ENCODE measurements at regions not wholly inside any gene's neighbourhood (a gene's known extent, or its start where the extent isn't known, plus 50 kb on each side); places are given as distances from the start of the nearest gene placed in this dataset.

DNA sequence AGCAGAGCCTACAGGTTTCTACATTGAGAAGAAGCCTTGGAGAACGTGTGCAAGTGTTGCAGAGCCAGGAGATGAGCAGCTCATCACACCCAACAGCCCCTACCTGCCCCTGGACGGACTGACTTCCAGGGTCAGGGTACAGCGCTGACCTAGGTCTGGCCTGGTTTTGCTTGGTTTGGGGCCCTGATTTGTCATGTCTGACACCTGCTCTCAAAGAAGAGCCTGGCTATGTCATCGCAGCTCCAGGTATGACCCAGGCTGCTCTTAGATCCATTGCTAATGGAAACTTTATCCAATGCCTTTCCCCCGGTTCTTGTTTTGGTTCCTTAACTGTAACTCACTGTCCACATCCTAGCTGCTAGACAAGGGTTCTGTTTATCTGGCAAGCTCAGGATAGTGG lies 149.5 kb downstream of the CXCL12 start:
- TF ChIP-seq POLR2A (IDR thresholded peaks at IDR 0.05; ENCODE audit: control extremely low read depth in 1 of 2, low read depth in 2 of 2, low read length in 2 of 2) = no peak
- TF ChIP-seq, protein P1, sequence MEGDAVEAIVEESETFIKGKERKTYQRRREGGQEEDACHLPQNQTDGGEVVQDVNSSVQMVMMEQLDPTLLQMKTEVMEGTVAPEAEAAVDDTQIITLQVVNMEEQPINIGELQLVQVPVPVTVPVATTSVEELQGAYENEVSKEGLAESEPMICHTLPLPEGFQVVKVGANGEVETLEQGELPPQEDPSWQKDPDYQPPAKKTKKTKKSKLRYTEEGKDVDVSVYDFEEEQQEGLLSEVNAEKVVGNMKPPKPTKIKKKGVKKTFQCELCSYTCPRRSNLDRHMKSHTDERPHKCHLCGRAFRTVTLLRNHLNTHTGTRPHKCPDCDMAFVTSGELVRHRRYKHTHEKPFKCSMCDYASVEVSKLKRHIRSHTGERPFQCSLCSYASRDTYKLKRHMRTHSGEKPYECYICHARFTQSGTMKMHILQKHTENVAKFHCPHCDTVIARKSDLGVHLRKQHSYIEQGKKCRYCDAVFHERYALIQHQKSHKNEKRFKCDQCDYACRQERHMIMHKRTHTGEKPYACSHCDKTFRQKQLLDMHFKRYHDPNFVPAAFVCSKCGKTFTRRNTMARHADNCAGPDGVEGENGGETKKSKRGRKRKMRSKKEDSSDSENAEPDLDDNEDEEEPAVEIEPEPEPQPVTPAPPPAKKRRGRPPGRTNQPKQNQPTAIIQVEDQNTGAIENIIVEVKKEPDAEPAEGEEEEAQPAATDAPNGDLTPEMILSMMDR (IDR thresholded peaks at IDR 0.05; ENCODE audit: control extremely low read depth in 1 of 3, insufficient read depth in 1 of 3, low read depth in 1 of 3, low read length in 3 of 3) = no peak
- TF ChIP-seq, protein P2, sequence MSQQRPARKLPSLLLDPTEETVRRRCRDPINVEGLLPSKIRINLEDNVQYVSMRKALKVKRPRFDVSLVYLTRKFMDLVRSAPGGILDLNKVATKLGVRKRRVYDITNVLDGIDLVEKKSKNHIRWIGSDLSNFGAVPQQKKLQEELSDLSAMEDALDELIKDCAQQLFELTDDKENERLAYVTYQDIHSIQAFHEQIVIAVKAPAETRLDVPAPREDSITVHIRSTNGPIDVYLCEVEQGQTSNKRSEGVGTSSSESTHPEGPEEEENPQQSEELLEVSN (IDR thresholded peaks at IDR 0.05) = no peak
- no peak for TF ChIP-seq SIN3A (conservative IDR thresholded peaks at IDR 0.05 in 1 of 2, IDR thresholded peaks at IDR 0.05 in 1 of 2; ENCODE audit: low read depth in 1 of 2, low read length in 2 of 2)
- no peak for TF ChIP-seq RFX5 (IDR thresholded peaks at IDR 0.05; ENCODE audit: borderline replicate concordance, low read depth, low read length)
- no peak for TF ChIP-seq POLR2AphosphoS5 (IDR thresholded peaks at IDR 0.05; ENCODE audit: low read depth, low read length)
- TF ChIP-seq MAFK (IDR thresholded peaks at IDR 0.05; ENCODE audit: low read depth, low read length) = no peak
- TF ChIP-seq FOSL1 (IDR thresholded peaks at IDR 0.05; ENCODE audit: insufficient read depth, low read depth, low read length) = no peak
- TF ChIP-seq EGR1 (IDR thresholded peaks at IDR 0.05; ENCODE audit: borderline replicate concordance, low read depth, low read length) = no peak
- TF ChIP-seq ZNF274 (IDR thresholded peaks at IDR 0.05; ENCODE audit: borderline replicate concordance, extremely low read depth, low read length) = no peak
- TF ChIP-seq JUND (IDR thresholded peaks at IDR 0.05; ENCODE audit: low read length) = no peak

Measured in H1 (cell line).